HG02678 (cell line): ENCODE measurements at regions not wholly inside any gene's neighbourhood (a gene's known extent, or its start where the extent isn't known, plus 50 kb on each side); places are given as distances from the start of the nearest gene placed in this dataset.
"Not testable (repeated sequence)": the region's sequence is repeated elsewhere in the genome, so short reads cannot be mapped to it uniquely, and the experiment has no call there.

Source experiments
- ATAC-seq: cut with Tn5 transposase; IDR thresholded peaks from one replicate; pipeline ENCODE4 v1.9.1; 2021; ENCODE audit warnings: mild to moderate bottlenecking, moderate library complexity; ENCODE audit not compliant: unreplicated experiment

DNA sequence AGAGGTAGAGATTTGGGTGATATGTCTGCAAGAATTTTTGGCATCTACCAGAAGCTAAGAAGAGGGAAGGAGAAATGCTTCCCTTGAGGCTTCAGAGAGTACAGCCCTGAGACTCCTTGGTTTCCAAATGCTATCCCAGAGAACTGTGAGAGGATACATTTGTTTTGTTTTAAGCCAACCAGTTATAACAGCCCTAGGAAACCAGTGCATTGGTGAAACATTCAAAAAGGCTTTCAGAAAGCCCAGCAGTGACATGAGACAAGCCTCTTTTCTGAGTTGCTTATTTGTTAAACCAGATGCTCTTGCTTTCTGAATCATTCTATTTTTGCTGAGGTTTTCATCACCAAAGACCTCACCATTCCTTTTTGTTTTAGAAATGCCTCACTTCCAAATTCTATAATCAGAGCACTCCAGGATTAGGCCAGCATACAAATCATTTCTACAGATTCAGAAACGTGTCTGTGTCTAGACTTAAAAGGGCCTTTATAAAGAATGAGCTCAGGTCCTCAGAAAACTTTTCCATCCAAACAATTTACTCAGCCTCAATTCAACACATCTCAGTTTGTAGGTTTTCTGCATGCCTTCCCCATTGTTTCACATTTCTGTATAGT, 1617.8 kb upstream of the FLRT2 start:
- ATAC-seq, result no peak

DNA sequence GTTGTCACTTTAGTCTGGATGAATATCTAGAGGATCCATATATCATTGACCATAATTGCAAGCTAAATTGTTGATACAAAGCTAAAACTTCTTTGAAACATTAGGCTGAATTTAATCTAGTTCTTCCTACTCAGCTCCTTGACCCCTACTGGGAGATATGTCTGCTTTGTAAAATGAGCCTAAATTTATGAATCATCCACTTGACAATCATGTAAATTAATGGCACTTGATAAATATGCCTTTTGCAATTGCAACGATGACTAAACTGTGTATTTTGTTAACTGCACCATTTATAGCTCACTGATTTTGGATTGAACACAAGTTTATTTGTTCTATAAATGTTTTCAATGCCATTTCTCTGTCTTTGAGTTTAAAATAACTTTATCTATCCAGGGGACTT, 1616.5 kb upstream of the FLRT2 start:
- no peak for ATAC-seq

DNA sequence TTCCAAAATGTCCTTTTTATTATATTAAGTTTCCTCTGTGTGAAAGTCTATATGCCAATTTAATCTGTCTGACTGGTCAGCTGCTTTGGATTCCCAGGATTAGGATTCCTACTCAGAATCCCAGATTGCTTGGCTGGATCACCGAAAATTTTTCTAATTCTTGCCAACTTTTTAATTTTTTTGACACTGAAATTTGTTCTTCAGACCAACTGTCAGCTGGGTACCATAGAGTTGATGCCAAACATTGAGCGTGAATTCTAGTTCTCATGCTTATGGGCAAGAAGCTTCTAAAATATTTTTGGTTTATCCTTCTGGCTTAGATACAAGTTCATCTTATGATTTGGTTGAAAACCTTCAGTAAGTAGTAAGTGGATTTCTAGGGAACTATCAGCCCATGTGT, 1611.4 kb upstream of the FLRT2 start:
- no peak for ATAC-seq

DNA sequence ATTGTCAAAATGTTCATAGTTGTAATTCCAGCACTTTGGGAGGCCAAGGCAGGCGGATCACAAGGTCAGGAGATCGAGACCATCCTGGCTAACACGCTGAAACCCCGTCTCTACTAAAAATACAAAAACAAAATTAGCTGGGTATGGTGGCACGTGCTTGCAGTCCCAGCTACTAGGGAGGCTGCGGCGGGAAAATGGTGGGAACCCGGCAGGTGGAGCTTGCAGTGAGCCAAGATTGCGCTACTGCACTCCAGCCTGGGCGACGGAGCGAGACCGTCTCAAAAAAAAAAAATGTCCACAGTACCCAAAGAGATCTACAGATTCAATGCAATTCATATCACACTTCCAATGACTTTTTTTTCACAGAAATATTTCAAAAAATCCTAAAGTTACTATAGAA, 1610.3 kb upstream of the FLRT2 start:
- not testable (repeated sequence) for ATAC-seq

DNA sequence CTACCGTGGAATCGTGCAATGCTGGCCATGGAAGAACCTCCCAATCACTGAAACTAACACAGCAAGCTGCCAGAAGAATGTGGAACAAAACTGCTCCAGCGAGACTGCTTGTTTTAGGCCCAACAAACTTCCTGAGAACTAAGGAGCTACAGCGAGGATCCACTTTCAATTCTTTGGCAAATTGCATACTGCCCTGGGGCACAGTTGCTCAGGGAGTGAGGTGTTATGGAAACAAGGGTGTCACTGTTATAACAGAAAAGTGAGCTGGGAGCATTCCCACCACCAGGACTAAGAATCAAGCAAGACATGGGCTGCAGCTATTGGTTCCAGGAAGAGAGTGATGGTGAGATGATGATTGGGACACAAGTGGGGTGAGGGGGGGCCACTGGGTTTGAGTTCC, 1606.1 kb upstream of the FLRT2 start:
- no peak for ATAC-seq

DNA sequence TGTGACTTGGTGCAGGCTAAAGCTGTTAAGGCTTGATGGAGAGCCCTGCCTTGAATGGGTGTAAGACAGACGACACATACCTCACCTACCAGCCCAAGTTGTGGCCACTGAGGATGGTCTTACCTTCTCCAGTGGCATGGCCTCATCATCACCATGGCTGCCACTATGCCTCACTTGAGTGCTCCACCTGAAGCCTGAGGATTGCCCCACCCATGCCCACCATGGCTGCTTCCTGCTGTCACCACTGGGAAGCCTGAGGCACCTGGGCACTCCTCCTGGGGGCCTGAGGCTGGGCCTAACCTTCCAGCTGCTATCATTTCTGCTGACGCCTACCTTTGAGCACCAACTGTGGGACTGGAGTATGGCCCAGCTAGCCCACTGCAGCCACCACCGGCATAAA, 1605.7 kb upstream of the FLRT2 start:
- ATAC-seq, result no peak

DNA sequence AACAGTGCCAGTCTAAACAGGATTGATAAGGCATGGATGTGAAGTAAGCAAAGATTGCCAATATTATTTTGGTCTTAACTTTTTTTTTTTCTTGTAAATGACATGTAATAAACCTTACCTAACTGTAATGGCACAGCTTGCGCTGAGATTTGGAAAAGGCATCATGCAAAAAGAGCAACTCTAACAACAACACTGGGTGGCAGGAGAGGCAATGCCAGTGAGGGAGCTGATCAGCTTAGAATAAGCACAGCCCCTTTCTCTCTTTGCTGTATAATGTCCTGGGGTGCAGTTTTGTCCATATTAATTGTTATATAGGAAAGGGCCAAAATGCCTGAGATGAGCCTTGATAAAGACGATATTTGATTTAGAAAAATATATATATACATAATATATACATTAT, 1589.7 kb upstream of the FLRT2 start:
- ATAC-seq, result no peak

DNA sequence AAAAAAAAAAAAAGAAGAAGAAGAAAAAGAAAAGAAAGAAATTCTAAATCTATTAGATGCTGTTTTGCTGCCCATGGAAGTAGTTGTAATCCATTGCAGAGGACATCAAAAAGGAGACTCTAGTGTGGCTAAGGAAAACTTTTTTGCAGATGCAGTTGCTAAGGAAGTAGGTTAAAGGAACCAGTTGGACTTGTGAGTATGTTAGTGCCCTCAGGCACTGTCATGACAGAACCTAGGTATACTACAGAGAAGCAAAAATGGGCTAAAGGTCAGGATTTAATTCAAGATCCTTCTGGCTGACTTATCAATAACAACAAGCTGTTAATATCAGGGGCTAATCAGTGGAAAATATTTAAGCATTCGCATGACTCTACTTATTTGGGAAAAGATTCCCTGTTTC, 1571.6 kb upstream of the FLRT2 start:
- ATAC-seq, result no peak

DNA sequence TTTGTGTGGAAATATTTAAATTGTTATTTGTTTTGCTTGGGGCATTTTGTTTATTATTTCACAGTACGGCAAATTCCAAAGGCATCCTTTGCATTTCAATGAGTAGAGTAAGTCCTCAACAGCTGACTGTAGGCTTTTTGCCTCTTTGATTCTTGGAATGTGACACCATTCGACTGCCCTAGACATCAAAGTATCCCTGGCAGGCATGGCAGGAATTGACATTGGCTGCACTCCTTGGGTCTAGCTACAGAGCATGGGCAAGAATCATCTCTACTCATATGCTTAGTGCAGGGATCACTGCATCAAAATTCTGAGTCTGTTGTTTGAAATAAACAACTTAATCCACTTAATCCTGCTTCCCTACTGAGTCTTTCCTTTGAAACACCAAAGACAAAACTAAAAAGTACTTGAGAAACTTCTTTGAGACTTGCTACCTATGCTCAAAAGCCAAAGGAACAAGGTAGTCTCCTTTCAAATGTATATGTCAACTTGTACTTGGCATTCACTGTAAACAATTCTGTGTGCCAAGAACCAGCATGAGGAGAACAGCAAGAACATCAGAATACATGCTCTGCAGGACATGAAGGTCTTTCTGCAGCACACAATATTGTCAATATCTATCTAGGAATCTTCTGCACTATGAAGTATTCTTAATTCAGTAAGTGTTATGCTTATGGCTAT, 1569.0 kb upstream of the FLRT2 start:
- no peak for ATAC-seq

DNA sequence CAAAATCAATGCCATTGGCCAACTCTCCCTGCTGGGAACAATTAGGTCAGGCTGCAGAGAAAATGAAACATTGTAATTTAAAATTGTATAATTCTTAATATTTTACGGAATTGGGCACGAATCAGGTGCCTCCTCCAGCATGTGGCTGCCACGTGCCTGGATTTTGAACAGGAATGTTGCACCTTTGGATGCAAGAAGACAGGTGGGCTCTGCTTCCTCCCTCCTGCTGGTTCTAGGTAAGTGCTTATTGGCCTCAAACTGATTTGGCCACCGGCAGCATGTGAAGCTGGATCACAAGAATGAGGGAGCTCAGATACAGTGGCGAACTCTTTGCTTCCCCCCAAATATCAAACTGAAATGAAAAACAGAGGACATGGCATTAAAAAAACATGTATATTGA, 1559.9 kb upstream of the FLRT2 start:
- no peak for ATAC-seq

DNA sequence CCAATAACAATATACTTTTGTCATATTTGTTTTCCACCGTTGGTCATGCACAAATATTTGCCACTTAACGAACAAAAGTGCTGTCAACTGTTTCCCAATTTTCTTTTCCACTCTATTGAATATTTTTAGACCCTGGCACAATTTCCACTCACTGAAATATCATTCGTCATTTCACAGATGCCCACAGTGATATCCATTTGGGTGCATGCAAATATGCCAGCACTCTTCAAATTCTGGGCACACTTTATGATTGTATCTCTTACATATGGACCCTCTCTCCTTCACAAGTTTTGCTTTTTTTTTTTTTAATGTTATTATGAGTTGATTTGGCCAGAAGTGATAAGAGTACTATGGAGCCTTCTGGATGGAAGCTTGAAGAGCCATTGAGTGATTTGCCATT, 1557.3 kb upstream of the FLRT2 start:
- ATAC-seq, result no peak

DNA sequence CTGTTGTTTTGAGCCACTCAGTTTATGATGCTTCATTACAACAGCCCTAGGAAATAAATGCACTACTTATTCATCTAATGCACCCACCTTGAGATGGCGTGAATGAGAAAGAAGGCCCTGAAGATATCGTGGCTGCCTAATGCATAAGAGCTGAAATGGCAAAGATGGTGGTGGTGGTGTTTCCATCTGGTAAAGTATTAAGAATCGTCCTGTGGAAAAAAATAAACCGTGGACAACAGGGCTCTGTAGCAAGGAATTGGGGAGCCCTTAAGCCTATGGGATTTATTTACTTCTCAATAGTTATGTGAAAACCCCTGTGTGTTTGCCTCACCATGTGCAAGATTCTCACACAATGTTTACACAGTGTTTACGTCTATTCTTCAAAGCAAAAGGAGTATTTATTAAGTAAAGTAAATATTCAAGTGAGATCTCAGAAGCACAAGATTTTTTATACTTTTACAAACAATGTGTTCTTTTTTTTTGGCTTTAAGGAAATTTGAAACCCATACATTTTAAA, 1555.2 kb upstream of the FLRT2 start:
- no peak for ATAC-seq

DNA sequence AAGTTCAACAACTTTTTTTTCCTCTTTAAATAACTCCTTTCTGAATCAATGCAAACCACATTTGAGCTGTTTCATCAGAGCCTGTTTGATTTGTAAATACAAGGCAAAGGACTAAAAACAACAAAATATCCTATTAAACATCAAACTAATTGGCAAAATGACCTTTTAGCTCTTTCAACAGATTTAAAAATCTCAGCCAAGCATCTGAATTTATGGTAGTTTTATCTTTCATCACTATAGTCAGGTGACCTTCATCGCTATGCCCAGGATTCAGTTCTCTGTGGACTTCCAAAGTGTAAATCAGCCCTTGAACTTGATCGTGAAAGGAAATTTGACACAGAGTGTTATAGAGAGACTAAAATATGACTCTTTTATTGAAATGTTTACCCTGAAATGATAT, 1554.5 kb upstream of the FLRT2 start:
- ATAC-seq, result no peak

DNA sequence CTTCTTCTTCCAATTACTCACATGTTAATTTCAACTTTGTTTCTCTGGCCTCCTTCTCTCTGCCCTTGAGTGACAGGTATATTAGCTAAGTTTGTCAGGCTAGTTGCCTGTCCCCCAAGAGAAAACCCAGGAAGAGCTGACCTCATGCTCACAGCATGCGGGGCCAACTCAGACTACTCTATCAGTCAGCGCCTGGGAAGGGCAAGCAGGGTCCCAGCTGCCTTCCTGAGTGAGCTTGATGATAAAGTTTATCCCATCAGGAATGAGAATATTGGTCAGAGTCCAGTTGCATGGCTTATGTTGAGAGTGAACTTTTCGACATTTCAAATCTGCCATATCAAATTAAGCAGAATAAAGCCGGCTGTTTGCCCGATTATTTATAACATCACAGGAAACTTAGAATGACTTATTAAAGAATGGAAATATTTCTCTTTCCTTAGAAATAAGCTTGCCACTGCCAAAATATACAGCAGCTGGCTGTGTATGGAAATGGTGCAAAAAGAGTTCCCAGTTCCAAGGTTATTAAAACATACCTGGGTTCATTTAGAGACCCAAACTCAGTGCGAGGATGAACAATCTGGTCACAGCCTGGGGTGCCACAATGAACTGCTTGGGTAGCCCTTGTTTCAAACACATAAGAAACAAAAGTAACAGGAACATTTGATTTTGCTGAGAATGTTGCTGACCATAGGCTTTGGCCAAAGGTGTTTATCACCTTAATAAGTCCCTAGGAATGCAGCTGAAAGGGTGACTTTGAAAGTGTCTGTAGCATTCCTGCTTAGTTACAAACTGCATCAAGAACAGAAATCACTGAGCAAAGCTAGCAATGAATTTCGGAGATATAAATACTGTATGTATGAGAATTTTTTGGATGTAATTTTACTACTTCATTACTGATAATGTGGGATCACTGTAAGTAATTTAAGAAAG, 1553.8 kb upstream of the FLRT2 start:
- ATAC-seq, result no peak

DNA sequence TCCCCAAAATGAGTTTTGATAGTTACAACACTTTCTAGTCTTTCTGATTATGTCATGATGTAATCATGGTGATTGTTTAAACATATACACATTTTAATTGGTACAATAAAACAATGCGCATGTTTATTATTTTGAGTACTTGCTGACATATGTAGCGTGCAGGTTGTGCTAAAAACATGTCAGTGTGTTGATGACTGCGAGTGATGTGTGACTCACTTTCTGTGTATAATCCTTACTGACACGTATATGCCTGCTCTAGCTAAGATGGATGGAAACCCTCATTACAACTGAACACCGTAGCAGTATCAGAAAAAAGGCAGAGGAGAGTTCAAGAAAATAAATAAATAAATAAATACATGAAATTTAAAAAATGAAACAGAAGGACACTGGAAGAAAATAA, 1552.4 kb upstream of the FLRT2 start:
- ATAC-seq, result no peak

DNA sequence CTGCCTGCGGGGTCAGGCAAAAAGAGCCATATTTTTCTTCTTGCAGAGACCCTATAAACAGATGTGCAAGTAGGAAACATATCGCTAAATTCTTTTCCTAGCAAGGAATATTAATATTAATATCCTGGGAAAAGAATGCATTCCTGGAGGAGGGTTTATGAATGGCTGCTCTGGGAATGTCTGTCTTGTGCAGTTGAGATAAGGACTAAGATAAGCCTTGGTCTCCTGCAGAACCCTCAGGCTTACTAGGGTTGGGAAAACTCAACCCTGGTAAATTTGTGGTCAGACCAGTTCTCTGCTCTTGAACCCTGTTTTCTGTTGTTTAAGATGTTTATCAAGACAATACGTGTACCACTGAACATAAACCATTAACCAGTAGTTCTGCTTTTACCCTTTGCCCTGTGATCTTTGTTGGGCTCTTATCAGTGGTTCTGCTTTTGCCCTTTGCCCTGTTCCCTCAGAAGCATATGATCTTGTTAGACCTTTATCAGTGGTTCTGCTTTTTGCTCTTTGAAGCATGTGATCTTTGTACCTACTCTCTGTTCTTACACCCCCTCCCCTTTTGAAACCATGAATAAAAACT, 1548.2 kb upstream of the FLRT2 start:
- not testable (repeated sequence) for ATAC-seq

DNA sequence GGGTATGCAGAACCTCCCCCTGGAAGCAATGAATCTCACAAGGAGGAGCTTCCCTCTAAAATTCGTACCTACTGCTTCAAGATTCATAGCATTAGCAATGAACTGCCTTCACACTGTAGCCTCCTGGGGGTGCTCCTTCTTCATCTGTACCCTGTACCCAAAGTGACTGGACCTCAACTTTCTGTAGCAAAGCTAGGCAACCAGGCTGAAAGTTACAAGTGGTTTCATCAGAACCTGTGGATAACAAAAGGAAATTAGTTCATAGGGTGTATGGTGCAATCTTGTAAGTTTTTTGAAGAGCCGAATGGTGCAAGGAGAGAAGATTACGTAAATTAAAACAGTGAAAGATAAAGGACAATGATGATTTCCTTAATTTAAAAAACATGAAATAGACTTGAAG, 1541.7 kb upstream of the FLRT2 start:
- no peak for ATAC-seq

DNA sequence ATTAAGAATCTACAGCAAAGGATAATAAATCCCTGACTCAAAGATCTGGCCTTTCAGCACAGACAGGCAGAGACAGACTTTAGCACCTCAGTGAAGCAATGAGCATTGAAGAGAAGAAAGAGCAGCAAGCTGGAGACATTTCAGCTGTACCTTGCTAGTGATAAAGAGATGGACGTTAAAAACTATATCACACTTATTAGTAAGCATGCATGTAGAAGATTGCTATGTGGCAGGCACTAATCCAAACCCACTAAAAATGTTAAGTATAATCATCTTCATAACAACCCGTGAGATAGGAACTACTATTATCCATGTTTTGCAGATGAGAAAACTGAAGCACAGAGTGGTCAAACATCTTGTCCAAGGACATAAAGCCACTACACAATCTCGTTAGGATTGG, 1538.3 kb upstream of the FLRT2 start:
- ATAC-seq, result no peak

DNA sequence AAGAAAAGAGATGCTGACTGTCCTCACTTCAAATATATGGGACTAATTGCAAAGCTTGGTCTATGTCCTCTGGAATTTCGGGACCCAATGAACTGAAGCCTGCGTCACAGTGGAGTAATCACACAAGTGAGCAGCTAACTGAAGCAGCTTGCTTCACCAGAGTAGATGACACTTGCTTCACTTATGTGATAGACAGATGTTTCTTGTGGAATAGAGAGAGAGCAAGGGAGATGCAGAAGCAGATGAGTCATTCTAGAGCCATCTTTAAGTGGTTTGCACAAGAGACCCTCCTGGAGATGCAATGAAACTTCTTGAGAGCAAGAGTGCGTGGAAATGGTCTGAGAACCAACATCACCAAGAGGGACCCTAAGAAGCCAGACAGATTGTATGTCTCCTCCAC, 1537.1 kb upstream of the FLRT2 start:
- ATAC-seq, result no peak

DNA sequence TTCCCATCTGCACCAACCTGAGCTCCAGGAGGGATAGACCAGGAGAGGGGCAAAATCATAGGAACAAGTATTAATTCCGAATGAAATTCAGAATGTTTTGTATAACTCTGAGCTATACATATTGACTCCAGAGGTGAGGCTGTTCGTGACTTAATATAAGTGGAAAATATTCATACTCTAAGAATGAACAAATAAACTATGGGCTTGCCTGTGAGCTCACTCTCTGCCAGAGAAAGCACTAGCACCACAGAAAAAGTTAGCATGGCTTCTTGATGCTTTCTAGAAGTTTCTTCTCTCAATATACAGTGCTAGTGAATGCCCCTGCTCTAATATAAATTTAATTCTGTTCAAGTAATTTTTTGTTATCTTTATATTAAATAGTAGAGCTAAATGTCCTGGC, 1536.4 kb upstream of the FLRT2 start:
- no peak for ATAC-seq

DNA sequence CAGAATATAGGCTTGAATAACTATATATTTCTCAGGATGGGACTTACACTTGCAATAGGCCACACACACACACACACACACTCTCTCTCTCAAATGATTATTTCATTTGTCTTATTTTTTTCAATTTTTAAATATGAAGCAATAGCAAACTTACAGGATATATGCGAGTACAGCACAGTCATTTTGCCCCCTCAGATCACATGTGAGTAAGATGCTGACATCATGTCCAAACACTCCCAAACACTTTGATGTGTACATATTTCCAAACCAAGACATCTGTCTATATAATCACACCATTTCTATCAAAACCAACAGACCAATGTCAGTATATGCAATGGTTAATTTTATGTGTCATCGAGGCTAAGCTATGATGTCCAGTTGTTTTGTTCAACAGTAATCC, 1535.9 kb upstream of the FLRT2 start:
- no peak for ATAC-seq
